HG02938 (cell line): ENCODE measurements at regions not wholly inside any gene's neighbourhood (a gene's known extent, or its start where the extent isn't known, plus 50 kb on each side); places are given as distances from the start of the nearest gene placed in this dataset.

ENCODE experiments used
- ATAC-seq: cut with Tn5 transposase; IDR thresholded peaks from one replicate; pipeline ENCODE4 v1.9.1; 2021; ENCODE audit warnings: mild to moderate bottlenecking, moderate library complexity; ENCODE audit not compliant: unreplicated experiment

- ATAC-seq, result no peak
Observed at GRCh38 chr7:17016402-17017010, 134.7 kb upstream of the AGR3 start.

GRCh38 chr7:17019106-17019505 lies 137.3 kb upstream of the AGR3 start:
- no peak for ATAC-seq

GRCh38 chr7:17020250-17020649 lies 138.5 kb upstream of the AGR3 start:
- ATAC-seq, result no peak

DNA sequence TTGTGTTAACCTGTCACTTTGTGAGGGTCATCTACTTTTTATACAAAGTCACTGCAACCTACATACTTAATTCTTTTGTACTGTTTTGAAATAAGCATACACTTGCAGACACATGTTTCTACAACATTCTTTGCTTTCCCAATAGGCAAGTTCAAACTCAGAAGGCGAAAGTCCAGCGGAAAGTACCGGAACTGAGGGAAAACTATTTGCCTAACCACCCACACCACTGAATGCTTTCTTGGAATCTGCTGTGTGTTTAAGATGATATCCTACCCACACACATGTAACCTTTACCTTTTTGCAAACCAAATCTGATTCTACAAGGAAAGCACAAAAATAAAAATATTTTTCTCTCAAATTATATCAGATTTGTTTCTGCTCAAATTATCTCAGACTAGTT lies 139.4 kb upstream of the AGR3 start:
- ATAC-seq, result no peak

DNA sequence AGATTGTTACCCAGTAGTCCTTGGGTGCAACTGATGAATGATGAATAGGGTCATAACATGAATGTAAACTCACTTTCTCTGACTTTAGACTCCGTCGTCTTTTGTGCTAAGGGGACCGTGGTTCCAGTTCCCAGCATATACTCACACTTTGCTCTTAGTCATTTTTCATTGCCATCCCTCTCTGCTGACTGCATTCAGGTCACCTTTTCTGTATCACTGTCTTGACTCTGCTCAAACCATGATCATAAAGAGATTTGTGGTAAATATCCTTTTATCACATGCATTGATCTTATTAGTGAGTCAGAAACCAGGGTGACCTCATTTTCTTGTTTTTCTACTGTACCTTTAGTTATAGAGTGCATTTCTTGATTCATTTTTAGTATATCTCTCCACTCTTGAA lies 141.1 kb upstream of the AGR3 start:
- no peak for ATAC-seq

- no peak for ATAC-seq
Observed at GRCh38 chr7:17026269-17026668, 144.5 kb upstream of the AGR3 start.

GRCh38 chr7:17027143-17027788 lies 145.5 kb upstream of the AGR3 start:
- no peak for ATAC-seq

DNA sequence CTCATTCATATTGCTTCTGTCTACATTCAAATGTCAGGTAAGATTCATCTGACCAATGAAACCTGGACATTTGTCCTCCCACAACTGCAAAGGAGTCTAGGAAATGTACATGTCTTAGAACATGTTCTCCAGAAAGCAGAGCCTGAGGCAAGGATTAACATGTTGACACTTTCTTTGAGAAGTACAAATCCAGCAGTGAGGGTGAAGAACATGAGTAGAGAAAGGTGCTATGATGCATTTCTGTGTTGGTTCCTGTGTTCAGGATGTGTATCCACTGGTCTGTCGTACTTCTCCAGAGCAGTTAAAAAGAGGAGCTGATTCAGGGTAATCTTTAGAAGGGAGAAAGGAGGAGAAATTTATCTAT lies 146.0 kb upstream of the AGR3 start:
- ATAC-seq, result no peak

DNA sequence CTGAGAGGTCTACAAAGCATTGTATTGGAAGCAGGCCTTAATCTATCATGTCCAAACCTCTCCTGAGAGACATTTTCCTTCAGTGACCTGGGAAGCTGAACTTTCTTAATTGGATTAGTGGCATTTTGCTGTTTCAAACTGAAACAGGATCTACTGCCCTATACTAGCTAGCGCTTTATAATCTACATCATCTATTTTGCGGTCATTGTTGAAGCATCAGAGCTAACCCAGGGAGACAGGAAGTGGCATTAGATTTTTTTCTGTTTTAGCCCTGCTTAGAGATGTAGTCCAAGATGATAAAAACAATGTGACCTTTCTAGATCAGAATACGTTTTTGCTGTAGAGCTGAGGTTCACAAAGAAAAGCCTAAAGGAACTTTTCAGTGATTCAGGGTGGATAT lies 147.4 kb upstream of the AGR3 start:
- ATAC-seq, result no peak

DNA sequence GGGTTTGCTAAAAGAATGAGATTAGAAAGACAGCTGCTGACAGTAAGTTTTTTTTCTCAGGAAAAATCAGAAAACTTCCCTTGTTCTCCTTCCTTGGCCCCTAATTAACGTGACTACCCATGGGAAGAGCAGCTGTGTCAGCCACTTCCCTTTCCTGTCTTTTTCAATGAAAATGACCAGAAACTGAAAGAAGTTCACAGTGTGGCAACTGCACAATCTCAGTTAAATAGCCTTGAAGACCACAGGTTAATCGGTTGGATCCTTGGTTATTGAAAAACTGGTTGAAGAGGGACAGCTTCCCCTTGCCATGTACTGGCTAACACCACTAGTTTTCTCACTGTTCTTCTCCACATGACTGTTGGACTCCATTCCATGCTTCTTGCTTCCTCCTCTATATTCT lies 148.8 kb upstream of the AGR3 start:
- no peak for ATAC-seq

DNA sequence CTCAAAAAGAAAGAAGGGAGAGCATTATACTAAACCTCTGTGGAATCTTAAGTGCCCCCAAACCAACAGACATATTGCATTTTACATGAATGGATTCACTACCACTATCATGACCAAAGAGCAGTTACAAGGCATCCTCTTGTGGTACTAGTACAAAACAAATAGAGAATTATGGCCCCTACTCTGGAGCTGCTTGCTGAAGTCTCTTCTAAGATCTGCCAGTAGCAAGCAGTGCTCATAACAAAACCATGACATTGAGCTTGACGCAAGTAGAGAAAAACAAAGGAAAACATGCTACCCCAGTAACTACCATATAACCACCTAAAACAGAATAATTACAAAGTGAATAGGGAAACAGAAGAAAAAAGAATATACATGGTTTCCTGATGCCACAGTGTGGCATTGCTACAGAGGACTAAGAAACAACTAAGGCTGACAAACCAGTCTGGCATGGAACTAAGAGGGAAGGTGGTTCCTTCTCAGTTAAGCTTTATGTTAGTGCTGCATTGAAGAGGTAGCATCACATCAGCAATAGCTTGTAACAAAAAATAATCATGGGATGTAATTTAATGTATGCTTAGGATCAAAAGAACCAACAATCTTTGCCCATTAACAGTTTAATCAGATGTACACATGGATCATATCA lies 150.2 kb upstream of the AGR3 start:
- no peak for ATAC-seq

DNA sequence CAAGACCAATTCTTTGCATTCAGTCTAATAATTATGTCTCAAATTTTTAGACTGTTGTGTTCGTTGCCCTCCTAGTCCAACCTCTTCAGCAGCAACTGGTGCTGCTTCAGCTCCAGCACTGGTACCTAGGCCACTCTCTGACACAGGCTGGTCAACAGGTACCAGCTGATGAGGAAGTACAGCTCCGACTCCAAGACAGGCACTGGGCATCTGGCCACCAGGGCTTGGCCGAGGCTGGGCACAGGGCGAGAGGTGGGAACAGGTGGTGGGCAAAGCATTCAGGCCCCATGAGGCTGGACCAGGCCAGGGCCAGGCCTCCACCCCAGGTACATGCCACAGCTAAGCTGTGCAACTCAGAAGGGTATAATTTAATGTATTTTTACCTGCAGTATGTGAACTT lies 151.5 kb upstream of the AGR3 start:
- ATAC-seq, result no peak

DNA sequence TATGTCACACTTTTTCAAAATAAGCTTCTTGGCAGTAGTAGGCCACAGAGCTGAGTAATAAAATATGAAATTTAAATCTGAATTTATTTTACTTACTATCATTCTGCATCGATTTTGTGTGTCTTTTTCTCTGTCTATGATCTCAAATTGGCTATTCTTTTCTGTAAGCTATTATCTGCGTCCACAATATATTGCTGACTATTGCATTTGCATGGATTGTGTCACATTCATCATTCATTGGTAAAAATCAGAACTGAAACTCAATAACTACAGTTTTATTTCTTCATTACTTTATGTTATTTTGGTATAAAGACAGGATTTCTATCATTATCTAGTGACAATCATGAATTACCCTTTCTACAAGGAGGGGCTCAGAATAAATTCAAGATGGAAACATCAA lies 154.8 kb upstream of the AGR3 start:
- no peak for ATAC-seq

DNA sequence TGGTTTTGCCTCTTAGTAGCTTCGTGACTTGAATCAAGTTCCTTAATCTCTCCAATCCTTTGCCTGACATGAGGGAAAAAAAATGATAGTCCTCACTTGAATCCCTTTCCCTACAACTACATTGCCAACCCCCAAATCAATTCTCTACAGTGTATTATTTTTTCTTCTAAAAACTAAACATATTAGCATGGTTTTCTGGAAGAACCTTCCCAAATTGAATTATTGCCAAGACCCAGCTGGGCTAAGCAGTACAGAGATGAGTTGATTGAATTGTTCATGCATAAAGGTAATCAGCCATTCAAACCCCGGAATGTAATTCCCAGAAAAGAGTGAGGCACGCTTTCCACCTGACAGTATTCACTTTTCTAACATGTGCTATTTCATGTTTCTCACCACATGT lies 155.6 kb upstream of the AGR3 start:
- no peak for ATAC-seq

GRCh38 chr7:17038160-17038782 lies 156.5 kb upstream of the AGR3 start:
- no peak for ATAC-seq

DNA sequence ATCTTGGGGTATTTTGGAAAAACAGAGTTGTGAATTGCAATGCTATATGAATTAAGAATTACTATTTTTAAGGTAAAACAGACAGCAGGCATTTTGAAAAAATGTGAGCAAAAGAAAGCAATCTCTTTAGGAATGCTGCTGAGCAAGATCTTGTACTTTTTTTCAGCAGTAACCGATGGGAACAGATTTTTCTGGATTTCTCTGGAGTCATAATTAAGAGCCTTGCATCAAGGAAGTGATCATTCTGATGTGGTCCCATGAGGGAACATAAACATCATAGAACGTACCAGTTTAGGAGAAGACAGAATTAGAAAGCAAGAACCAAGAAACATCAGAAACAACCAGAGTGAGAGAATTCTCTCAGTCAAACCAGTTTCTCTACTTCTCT lies 157.0 kb upstream of the AGR3 start:
- no peak for ATAC-seq

GRCh38 chr7:17039372-17039771 lies 157.6 kb upstream of the AGR3 start:
- no peak for ATAC-seq

DNA sequence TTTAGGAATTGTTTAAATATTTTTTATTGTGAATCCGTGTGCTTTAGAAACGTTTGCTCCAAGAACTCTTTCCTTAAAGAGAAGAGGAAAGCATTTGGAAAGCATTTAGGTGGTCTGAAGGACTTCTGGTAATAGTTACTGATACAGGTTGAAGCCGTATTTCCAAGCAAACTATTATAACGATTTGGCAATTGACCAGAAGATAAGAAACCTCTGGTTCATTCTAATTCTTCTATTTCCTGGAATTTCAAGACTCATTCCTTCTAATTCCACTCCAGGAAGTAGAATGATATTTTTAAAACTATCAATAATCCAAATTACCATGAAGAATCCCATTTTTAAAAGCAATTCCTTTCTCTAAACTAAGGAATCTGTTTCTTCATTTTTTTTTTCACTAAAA lies 158.9 kb upstream of the AGR3 start:
- no peak for ATAC-seq

DNA sequence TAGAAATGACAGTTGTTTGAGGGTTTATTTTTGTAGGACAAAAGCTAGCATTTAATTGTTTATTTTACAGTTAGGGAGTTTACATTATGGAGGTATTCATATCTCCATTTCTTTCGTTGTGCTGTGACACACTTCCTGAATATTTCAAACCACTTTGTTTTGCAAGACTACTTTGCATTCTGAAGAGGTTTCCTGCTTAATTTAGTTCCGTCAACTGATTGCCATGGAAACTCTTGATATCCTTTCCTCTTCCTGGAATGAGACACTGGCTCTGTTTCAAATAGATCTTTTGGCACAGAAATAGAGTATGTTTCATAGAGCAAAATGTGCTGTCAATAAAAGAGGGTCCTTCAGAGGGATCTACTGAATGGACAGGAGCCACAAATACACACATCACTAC lies 159.5 kb upstream of the AGR3 start:
- no peak for ATAC-seq

- no peak for ATAC-seq
Observed at GRCh38 chr7:17042211-17042610, 160.4 kb upstream of the AGR3 start.

DNA sequence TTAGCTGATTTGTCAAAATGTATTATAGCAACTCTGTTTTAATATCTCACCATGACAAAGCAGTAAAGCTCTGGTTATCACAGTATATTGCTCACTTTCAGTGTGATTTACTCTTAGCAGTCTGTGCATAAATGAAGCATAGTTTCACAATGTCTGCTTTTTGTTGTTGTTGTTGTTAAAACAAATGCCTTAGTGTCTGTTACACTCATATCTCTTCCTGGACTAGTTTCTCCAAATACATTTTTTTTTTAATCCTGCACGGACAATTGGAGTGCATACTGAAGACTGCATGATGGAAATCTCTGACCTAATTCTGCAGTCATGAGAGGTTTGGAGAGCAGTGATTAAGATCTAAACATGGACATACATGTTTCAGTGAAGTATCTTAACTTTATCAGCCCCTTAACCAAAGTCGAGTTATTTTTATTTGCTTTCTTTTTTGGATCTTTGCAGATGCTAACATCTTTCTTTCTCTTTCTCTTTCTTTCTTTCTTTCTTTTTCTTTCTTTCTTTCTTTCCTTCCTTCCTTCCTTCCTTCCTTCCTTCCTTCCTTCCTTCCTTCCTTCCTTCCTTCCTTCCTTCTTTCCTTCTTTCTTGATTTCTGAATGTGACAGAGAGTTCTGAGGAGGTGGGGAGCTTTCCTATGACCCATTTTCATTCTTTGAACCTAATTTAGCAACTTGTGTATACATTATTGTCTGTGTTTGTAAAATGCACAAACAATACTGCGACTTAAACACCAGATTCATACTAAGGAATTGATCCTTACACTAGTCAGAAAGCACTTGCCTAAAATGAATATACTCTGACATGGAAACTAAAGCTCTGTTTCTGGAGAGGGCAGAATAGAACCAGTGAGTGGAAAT lies 161.5 kb upstream of the AGR3 start:
- no peak for ATAC-seq
